GM12874 (cell line): ENCODE measurements at regions not wholly inside any gene's neighbourhood (a gene's known extent, or its start where the extent isn't known, plus 50 kb on each side); places are given as distances from the start of the nearest gene placed in this dataset.

ENCODE experiments used
- TF ChIP-seq, protein P1 (sequence below): IDR thresholded peaks from 2 replicates; pipeline ENCODE4 v1.5.1; 2011; ENCODE audit warnings: low read depth, mild to moderate bottlenecking, control low read depth, low read length, moderate library complexity; ENCODE audit not compliant: insufficient read depth

DNA sequence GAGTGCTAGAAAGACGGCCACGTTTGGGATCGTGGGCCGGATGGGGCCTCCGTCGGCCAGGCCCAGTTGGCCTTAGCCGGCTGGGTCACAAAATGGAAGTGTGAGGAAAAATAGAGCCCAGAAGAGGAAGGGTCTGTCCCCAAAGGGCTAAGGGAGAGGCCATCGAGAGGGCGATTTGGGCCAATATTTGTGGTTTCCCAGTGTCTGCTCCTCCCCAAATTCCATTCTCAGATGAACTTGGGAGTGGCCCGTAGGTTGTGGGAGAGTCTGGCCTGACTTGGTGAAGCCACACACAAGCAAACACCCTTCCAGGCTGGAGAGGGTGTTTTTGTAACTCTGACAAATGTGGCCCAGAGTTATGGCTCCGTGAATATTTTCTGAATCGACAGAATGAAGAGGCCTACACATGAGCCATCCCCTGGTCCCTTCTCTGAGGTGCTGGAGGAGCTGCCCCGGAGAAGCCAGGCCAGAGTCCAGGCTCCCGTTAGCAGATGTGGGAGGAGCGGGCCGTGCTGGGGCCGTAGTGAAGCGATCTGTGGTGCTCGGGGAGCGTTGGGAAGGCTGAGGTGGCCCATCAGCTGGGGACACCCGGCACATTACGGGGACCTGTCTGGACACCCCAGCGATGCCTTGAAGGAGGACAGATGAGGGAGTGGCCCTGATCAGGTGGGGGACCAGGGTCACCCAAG lies 73.5 kb upstream of the PPARA start:
- TF ChIP-seq, protein P1, sequence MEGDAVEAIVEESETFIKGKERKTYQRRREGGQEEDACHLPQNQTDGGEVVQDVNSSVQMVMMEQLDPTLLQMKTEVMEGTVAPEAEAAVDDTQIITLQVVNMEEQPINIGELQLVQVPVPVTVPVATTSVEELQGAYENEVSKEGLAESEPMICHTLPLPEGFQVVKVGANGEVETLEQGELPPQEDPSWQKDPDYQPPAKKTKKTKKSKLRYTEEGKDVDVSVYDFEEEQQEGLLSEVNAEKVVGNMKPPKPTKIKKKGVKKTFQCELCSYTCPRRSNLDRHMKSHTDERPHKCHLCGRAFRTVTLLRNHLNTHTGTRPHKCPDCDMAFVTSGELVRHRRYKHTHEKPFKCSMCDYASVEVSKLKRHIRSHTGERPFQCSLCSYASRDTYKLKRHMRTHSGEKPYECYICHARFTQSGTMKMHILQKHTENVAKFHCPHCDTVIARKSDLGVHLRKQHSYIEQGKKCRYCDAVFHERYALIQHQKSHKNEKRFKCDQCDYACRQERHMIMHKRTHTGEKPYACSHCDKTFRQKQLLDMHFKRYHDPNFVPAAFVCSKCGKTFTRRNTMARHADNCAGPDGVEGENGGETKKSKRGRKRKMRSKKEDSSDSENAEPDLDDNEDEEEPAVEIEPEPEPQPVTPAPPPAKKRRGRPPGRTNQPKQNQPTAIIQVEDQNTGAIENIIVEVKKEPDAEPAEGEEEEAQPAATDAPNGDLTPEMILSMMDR: no peak

DNA sequence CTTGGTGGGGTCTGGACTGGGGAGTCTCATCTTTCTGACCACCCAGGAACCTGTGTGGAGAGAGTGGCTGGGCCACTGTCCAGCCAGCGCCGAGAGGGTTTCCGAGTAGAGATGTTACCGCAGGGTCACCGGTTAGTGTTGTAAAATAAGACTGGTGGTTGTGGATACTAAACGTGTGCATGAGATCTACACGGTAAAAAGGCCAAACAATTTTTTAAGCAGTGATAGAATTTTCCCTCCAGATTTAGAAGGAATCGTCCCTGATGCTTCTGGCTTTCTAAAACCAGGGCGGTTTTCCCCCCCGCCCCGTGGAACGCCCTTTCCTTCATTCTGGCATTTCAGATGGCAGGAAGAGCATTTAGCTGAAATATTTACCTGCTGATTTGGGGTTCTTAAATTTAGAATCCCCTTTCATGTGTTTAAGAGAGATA lies 72.6 kb upstream of the PPARA start:
- TF ChIP-seq, protein P1: no peak

DNA sequence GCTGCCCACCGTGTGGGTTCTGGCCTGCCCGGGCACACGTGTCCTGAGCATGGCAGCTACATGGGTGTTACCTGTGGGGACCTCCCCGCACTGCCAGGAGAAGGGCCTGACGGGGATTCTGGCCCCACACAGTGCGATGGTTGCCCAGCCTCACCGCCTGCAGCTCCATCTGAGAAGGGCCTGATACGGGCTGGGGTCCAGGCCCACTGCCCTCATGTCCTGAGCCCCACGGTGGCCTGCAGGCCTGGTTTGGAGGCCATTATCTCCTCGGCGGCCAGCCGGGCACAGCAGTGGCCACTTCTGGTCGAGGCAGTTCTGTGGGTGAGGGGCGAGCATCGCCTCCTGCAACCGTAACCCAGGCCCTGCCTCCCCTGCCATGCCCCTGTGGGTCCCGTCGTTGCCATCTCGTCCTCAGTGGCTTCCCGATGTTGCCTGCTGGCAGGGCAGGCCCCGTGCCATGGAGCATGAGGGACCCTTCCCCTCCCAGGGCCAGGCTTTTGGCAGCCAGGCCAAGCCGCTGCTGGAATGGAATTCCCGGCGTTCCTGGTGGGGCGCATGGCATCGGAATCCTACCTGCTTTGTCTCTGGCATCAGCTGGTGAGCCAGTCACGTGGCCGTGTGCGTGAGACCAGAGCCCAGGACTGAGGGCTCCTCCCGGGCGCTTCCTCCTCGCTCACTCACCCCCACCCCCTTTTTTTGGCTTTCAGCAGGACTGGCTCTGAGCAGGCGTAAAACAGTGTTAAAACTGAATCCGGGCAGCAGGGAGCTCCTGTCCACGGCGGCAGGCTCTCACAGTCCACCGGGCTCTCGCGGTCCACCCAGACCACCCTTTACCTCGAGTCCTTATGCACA lies 71.9 kb upstream of the PPARA start:
- TF ChIP-seq, protein P1: no peak

DNA sequence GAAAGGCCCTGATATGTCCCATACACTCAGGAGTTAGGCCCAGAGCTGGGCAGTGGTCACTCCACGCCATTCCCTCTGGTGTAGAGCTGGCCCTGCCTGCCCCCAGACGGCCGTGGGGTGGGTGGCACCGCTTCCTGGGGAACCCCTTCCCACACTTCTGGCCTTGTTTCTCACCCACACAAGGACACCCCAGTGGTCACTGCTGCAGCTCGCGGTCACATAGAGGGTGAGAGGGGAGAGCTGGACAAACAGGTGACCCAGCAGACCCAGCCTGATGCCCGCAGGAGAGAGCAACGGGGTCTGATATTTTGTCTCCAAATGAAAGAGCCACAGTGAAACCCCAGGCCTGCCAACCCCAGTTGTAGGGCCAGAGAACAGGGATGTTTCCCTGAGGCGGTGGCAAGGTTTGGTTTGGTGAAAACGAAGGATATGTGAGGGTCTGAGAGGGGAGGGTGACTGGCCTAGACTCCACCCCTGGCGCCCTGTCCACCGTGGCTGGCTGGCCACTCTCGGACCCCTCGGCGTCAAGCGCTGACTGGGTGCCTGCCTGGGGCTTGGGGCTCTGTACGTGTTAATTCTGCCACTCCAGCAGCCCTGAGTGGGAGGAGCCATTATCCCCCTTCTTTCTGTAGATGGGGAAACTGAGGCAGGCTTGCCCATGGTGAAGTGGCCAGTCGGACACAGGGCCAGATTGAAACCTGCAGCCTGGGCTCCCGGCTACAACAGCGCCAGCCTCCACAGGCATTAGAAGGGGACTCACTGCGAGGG lies 71.0 kb upstream of the PPARA start:
- TF ChIP-seq, protein P1: no peak

DNA sequence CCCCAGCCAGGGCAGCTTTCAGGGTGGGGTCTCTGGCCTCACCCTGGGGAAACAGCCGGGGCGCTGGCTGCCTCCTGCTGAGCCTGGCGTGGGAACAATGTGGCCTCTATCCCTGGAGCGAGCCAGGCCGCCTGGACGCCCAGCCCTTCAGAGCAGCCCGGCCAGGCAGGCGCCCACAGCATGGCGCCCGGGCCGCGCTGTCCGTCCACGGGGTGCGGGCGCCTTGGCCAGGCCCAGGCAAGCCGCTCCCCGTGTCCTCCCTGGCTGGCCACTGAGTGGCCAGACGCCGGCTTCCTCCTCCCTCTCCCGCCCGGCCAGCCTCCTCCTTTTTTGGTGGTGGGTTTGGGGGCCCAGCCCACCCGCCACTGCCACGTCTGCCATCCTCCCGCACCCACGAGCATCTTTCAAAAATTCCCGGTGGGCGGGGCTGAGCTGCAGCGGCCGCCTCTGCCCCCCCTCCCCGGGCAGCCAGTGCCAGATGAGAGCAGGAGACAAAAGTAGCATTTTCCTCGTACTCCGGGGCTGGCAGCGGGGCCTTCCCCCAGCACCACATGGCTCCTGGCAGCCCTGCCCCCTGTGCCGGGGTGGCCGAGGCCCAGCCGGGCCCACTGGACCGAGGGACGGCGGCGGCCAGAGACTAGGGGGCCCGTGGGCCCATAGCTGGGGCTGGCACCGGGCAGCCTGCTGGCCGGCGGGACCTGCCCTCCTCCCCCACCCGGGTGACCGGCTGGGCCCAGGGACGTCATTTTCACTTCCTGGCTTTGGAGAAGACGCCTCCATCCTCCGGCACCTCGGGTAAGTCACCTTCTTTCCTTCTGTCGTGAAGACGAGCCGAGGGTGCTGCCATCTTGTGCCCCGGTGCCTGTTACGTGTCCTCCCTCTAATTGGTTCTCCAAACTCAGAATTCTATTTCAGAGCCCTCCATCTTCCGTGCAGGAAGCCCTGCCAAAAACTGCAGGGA lies 70.2 kb upstream of the PPARA start:
- TF ChIP-seq, protein P1: no peak

DNA sequence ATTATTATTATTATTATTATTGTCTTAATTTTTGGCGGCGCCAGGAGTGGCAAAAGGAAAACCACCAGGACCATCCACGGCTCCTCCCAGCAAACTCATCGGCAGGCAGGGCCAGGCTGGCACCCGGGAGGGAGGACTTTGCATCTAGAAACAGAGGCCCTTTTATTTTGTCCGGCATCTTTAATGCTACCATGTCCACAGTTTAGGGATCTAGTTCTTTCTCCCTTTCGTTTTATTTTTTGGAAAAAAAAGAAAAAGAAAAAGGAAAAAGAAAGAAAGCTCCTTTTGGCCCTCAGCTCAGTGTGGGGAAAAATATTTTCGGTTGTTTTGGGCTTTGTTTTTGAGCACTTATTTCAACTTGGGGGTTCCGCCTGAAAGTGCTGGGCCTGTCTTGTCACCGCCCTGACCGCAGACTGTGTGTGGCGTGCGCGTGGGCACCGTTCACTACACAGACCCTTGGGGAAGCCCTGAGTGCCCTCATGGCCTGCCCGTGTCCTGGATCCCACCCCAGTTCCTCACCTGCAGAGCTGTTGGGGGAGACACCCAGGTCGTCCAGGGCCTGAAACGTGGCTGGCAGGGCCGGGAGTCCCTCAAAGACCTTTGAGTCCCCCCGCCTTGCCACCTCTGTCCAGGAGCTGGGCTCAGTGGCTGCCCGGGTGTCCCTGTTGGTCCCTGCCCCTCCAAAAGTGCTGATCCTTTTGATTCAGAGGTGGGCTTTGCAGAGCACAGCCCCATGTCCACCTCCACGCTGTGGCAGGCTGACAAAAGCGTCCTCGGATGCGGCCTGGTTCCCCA lies 69.1 kb upstream of the PPARA start:
- TF ChIP-seq, protein P1: no peak
